CD4-positive, alpha-beta T cell (primary cell): ENCODE measurements at regions not wholly inside any gene's neighbourhood (a gene's known extent, or its start where the extent isn't known, plus 50 kb on each side); places are given as distances from the start of the nearest gene placed in this dataset.

Source experiments
- ATAC-seq: fragments of 200-7000 bp; cut with Tn5 transposase; one replicate; pipeline ENCODE4 v1.10.0; 2022; ENCODE audit warnings: mild to moderate bottlenecking; ENCODE audit not compliant: poor library complexity
- CTCF ChIA-PET: fragments of 350-600 bp; sonication (Branson Sonifier 250); formaldehyde crosslinking; loops from one replicate; lab custom pipeline; 2021; ENCODE audit warnings: antibody characterized with exemption, inconsistent platforms; lab: Charles Lee
- POLR2A ChIA-PET: fragments of 350-600 bp; sonication (Branson Sonifier 250); formaldehyde crosslinking; loops from one replicate; lab custom pipeline; 2021; ENCODE audit warnings: antibody characterized with exemption, inconsistent platforms; lab: Charles Lee
- DNase-seq, 14 experiments: peaks; one replicate each; pipeline ENCODE4 v3.0.0-alpha.2; 2013 to 2020; ENCODE audit warnings: mixed read lengths in 2 of 14
- H3K27ac ChIP-seq, 2 donors: one replicate each; pipeline versions ENCODE4 v1.5.1 to v1.7.0; 2013; ENCODE audit warnings: low read length in 2 of 2, low read depth in 1 of 2, mild to moderate bottlenecking in 1 of 2
- H3K27me3 ChIP-seq, 2 experiments: 1 replicate in 1 of 2; 2 replicates in 1 of 2; pipeline versions ENCODE4 v1.6.1 to v1.7.0; 2013; ENCODE audit warnings: low read length in 2 of 2, control low read depth in 1 of 2, mild to moderate bottlenecking in 1 of 2, moderate library complexity in 1 of 2; ENCODE audit not compliant: insufficient read depth in 2 of 2, control insufficient read depth in 1 of 2
- H3K36me3 ChIP-seq: one replicate; pipeline ENCODE4 v1.6.1; 2013; ENCODE audit warnings: low read length, control low read depth; ENCODE audit not compliant: insufficient read depth
- H3K4me1 ChIP-seq: one replicate; pipeline ENCODE4 v1.6.1; 2013; ENCODE audit warnings: low read length, control low read depth; ENCODE audit not compliant: insufficient read depth
- H3K4me3 ChIP-seq: one replicate; pipeline ENCODE4 v1.5.1; 2013; ENCODE audit warnings: mild to moderate bottlenecking, low read length, moderate library complexity
- H3K9me3 ChIP-seq, 2 experiments: 1 replicate in 1 of 2; 2 replicates in 1 of 2; pipeline versions ENCODE4 v1.6.1 to v1.7.0; 2013; ENCODE audit warnings: low read length in 2 of 2, mild to moderate bottlenecking in 2 of 2, control low read depth in 1 of 2, moderate library complexity in 1 of 2; ENCODE audit not compliant: control insufficient read depth in 1 of 2, insufficient read depth in 1 of 2
- H3K27ac Mint-ChIP-seq: one replicate; pipeline ENCODE4 v1.8.0; 2020; ENCODE audit warnings: mixed read lengths
- H3K27me3 Mint-ChIP-seq: one replicate; pipeline ENCODE4 v1.8.0; 2021; ENCODE audit warnings: mixed read lengths
- H3K36me3 Mint-ChIP-seq: one replicate; pipeline ENCODE4 v1.8.0; 2021; ENCODE audit warnings: low read depth, mixed read lengths
- H3K4me1 Mint-ChIP-seq: one replicate; pipeline ENCODE4 v1.8.0; 2021; ENCODE audit warnings: low read depth, mixed read lengths
- H3K4me3 Mint-ChIP-seq: one replicate; pipeline ENCODE4 v1.8.0; 2020; ENCODE audit warnings: mild to moderate bottlenecking, mixed read lengths
- H3K9me3 Mint-ChIP-seq: one replicate; pipeline ENCODE4 v1.8.0; 2020; ENCODE audit warnings: mixed read lengths
- intact Hi-C, 2 experiments: fragments of 100-400 bp; cut with DNase I in 1 of 2; cut with micrococcal nuclease in 1 of 2; formaldehyde crosslinking; loops; one replicate each; pipeline versions ENCODE4 v1.15.1 to v1.9.0; 2023 to 2025; cut with DNase I, micrococcal nuclease
- TF ChIP-seq, protein P1 (sequence below): fragments of 200-600 bp; IDR thresholded peaks from one replicate; pipeline ENCODE4 v1.8.0; 2022; ENCODE audit warnings: antibody characterized with exemption, mild to moderate bottlenecking

DNA sequence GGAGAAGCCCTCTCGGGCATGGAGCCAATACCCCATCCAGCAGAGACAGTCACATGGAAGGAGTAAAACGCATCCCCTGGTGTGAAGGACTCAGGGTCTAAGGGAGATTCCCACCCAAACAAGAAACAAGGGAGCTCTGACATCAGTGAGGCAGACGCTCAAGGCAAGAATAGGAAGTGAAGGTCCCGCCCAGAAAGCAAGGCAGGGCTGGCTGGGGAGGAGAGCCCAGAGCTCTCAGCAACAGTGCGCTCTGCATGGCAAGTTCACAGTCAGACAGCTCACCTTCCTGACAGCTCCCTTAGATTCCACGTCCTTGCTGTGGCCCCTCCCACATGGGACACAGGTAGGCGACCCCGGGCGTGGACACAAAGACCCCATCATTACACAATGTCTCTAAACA is 85.6 kb downstream of the TTLL2 start:
- POLR2A ChIA-PET = no interaction called here
- Mint-ChIP-seq H3K27me3 (peaks cover 6% of the 10 kb centered on the region), H3K9me3 (no peaks in the 10 kb centered on the region), H3K4me3 (no peak overlapping the region), H3K36me3 (no peaks in the 10 kb centered on the region), H3K4me1 (no peaks in the 10 kb centered on the region), H3K27ac (no peak overlapping the region)
- CTCF ChIA-PET = no interaction called here
- Histone ChIP-seq H3K27me3 (peaks cover 0 to 5% of the 10 kb centered on the region in 2 experiments), H3K27ac (no peak overlapping the region), H3K4me3 (no peak overlapping the region), H3K4me1 (no peaks in the 10 kb centered on the region), H3K36me3 (no peaks in the 10 kb centered on the region), H3K9me3 (no peaks in the 10 kb centered on the region)
- DNase-seq = no peak
- ATAC-seq = no peak
- TF ChIP-seq, protein P1, sequence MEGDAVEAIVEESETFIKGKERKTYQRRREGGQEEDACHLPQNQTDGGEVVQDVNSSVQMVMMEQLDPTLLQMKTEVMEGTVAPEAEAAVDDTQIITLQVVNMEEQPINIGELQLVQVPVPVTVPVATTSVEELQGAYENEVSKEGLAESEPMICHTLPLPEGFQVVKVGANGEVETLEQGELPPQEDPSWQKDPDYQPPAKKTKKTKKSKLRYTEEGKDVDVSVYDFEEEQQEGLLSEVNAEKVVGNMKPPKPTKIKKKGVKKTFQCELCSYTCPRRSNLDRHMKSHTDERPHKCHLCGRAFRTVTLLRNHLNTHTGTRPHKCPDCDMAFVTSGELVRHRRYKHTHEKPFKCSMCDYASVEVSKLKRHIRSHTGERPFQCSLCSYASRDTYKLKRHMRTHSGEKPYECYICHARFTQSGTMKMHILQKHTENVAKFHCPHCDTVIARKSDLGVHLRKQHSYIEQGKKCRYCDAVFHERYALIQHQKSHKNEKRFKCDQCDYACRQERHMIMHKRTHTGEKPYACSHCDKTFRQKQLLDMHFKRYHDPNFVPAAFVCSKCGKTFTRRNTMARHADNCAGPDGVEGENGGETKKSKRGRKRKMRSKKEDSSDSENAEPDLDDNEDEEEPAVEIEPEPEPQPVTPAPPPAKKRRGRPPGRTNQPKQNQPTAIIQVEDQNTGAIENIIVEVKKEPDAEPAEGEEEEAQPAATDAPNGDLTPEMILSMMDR = no peak
- intact Hi-C loops = no loop called here

DNA sequence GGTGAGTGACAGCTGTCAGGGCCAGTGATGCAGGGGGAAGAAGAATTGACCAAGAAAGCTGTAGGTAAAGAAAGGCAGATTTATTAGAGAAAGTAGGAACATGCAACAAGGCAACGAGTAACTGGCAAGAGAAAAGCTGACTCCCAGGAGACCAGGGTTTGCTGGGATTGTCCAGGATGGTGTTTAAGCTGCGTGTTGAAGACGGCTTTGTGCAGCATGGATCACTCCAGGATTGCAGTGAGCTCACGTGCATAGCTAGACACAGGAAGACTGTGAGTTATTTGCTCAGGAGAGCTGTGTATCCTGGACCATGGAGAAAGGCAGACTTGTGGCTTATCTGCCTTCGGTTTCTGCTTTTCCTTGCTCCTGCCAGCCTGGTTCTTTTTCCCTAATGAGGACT is 87.6 kb downstream of the TTLL2 start:
- TF ChIP-seq, protein P1 = no peak
- CTCF ChIA-PET = no interaction called here
- no peak overlapping the region for H3K4me3 ChIP-seq
- Mint-ChIP-seq H3K4me3 (no peak overlapping the region), H3K9me3 (no peaks in the 10 kb centered on the region), H3K36me3 (no peaks in the 10 kb centered on the region), H3K27ac (no peak overlapping the region), H3K4me1 (no peaks in the 10 kb centered on the region), H3K27me3 (peaks cover 4% of the 10 kb centered on the region)
- no peaks in the 10 kb centered on the region for H3K36me3 ChIP-seq
- H3K27ac ChIP-seq = no peak overlapping the region
- POLR2A ChIA-PET = no interaction called here
- no peak for DNase-seq
- H3K4me1 ChIP-seq = no peaks in the 10 kb centered on the region
- no peaks in the 10 kb centered on the region for H3K9me3 ChIP-seq
- intact Hi-C loops = no loop called here
- ATAC-seq = no peak
- peaks cover 0 to 6% of the 10 kb centered on the region in 2 experiments for H3K27me3 ChIP-seq

DNA sequence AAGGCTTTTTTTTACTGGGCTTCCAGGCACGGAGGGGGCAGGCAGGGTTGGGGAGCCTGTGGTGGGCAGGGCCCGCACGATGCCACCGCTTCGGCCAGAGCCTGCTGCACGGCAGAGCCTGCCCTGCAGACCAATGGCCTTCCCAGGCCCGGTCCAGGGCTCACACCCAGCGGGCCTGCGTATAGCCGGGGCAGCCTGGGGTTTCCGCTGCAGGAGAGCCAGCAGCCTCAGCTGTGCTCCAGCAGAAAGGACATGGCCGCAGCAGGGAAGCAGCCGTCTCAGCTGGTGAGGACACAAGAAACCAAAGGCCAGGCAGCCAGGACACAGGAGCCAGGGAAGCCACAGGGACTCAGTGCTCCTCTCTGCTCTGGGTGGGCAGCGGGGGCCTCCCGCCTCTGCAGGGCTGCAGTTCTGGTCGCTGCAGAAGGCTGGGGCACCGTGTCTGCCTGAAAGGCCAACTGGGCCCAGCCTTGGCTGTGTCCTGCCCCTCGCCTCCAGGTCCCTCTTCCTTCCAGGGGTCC is 90.6 kb downstream of the TTLL2 start:
- H3K4me1 Mint-ChIP-seq = no peaks in the 10 kb centered on the region

More for the DNA sequence above, 90.6 kb downstream of the TTLL2 start:
- Mint-ChIP-seq H3K27ac (no peak overlapping the region), H3K9me3 (no peaks in the 10 kb centered on the region), H3K4me3 (no peak overlapping the region), H3K27me3 (peaks cover 22% of the 10 kb centered on the region), H3K36me3 (no peaks in the 10 kb centered on the region)
- Histone ChIP-seq H3K4me3 (no peak overlapping the region), H3K4me1 (no peaks in the 10 kb centered on the region), H3K9me3 (no peaks in the 10 kb centered on the region), H3K27ac (no peak overlapping the region), H3K36me3 (no peaks in the 10 kb centered on the region), H3K27me3 (peaks cover 2 to 5% of the 10 kb centered on the region in 2 experiments)
- ChIA-PET CTCF (no interaction called here), POLR2A (no interaction called here)
- DNase-seq = no peak
- intact Hi-C loops = no loop called here
- ATAC-seq = no peak
- TF ChIP-seq, protein P1 = no peak
